Stomach (tissue), 8 donors: ENCODE measurements at regions not wholly inside any gene's neighbourhood (a gene's known extent, or its start where the extent isn't known, plus 50 kb on each side); places are given as distances from the start of the nearest gene placed in this dataset.

Experiments used
- DNase-seq, 2 donors: peaks; one replicate each; pipeline versions ENCODE4 v3.0.0 to v3.0.0-alpha.2; 2013 to 2019
- H3K27ac ChIP-seq, 5 donors: fragments of 200-600 bp in 4 of 5; sonication (generic) in 4 of 5; one replicate each; pipeline ENCODE4 v1.5.1; 2013 to 2019; ENCODE audit warnings: mild to moderate bottlenecking in 1 of 5, moderate library complexity in 1 of 5
- H3K27me3 ChIP-seq, 3 donors: fragments of 200-600 bp; sonication (generic); one replicate each; pipeline ENCODE4 v1.5.1; 2017 to 2019; ENCODE audit warnings: mixed run types in 1 of 3
- H3K36me3 ChIP-seq, 4 donors: fragments of 200-600 bp; sonication (generic); 1 replicate in 3 of 4; 2 replicates in 1 of 4; pipeline ENCODE4 v1.5.1; 2016 to 2019
- H3K4me1 ChIP-seq, 4 donors: fragments of 200-600 bp; sonication (generic); one replicate each; pipeline ENCODE4 v1.5.1; 2016 to 2019
- H3K4me3 ChIP-seq, 4 donors: fragments of 200-600 bp; sonication (generic) in 3 of 4; one replicate each; pipeline ENCODE4 v1.5.1; 2016 to 2019; ENCODE audit warnings: mild to moderate bottlenecking in 1 of 4
- H3K9me3 ChIP-seq, 4 donors: fragments of 200-600 bp; sonication (generic); one replicate each; pipeline ENCODE4 v1.5.1; 2016 to 2019
- CTCF ChIP-seq, 7 experiments: fragments of 450-650 bp in 4 of 7; fragments of 200-600 bp in 3 of 7; sonication (generic) in 3 of 7; IDR thresholded peaks; one replicate each; pipeline ENCODE4 v1.5.1; 2016 to 2019; ENCODE audit warnings: antibody characterized with exemption in 7 of 7, control low read depth in 2 of 7, mild to moderate bottlenecking in 1 of 7
- EP300 ChIP-seq: sonication (generic); formaldehyde crosslinking; IDR thresholded peaks from one replicate; pipeline ENCODE4 v1.6.1; 2017; ENCODE audit warnings: antibody characterized with exemption
- POLR2A ChIP-seq, 4 donors: fragments of 450-650 bp; IDR thresholded peaks; one replicate each; pipeline ENCODE4 v1.6.1; 2016; ENCODE audit warnings: antibody characterized with exemption in 4 of 4, control low read depth in 2 of 4, mild to moderate bottlenecking in 1 of 4, moderate library complexity in 1 of 4
- POLR2AphosphoS5 ChIP-seq, 3 donors: sonication (generic); formaldehyde crosslinking; IDR thresholded peaks; one replicate each; pipeline ENCODE4 v1.6.1; 2016; ENCODE audit warnings: antibody characterized with exemption in 3 of 3
- WGBS, 5 donors: extraction: QIAGEN DNeasy Blood & Tissue Kit in 3 of 5; methylation state at CpG; one replicate each; pipeline versions ENCODE4 v1.1.5 to v1.1.7; 2013 to 2018; 5-methylcytosine and 5-hydroxymethylcytosine counted together
- intact Hi-C: fragments of 100-400 bp; cut with DNase I; formaldehyde crosslinking; loops from one replicate; pipeline ENCODE4 v1.15.1; 2023; ENCODE audit warnings: low total_unique reads
- donor health status: healthy with polysubstance abuse.
- donor health status: Bipolar disorder and iron deficiency.
- donor health status: healthy.

DNA sequence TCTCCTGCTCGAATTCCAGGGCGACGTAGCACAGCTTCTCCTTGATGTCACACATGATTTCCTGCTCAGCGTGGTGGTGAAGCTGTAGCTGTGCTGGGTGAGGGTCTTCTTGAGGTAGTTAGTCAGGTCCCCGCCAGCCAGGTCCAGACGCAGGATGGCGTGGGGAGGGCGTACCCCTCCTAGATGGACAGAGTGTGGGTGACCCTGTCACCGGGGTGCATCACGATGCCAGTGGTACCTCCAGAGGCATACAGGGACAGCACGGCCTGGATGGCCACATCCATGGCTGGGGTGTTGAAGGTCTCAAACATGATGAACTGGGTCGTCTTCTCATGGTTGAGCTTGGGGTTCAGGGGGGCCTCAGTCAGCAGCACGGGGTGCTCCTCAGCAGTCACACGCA is 110.2 kb upstream of the CNR1 start:
- no peak overlapping the region for H3K4me3 ChIP-seq
- no peaks in the 10 kb centered on the region for H3K36me3 ChIP-seq
- intact Hi-C loops: no loop called here
- H3K27me3 ChIP-seq: no peaks in the 10 kb centered on the region
- 84 to 94% (median 91%) methylated on average over 14 of the region's 14 CpGs for WGBS, 5 donors
- H3K9me3 ChIP-seq: no peaks in the 10 kb centered on the region
- TF ChIP-seq POLR2A (IDR thresholded peaks at IDR 0.05): no peak
- no peak for TF ChIP-seq POLR2AphosphoS5 (IDR thresholded peaks at IDR 0.05)
- TF ChIP-seq EP300: no peak
- no peak for TF ChIP-seq CTCF (IDR thresholded peaks at IDR 0.05)
- no peak for DNase-seq
- H3K4me1 ChIP-seq: no peaks in the 10 kb centered on the region
- H3K27ac ChIP-seq: no peak overlapping the region

GRCh38 chr6:88268508-88268907 is 102.4 kb upstream of the CNR1 start:
- TF ChIP-seq EP300 (no peak), POLR2A (IDR thresholded peaks at IDR 0.05) (no peak), CTCF (IDR thresholded peaks at IDR 0.05) (no peak), POLR2AphosphoS5 (IDR thresholded peaks at IDR 0.05) (no peak)
- Histone ChIP-seq H3K4me3 (no peak overlapping the region), H3K4me1 (no peaks in the 10 kb centered on the region), H3K9me3 (no peaks in the 10 kb centered on the region), H3K27ac (no peak overlapping the region), H3K36me3 (no peaks in the 10 kb centered on the region), H3K27me3 (no peaks in the 10 kb centered on the region)
- intact Hi-C loops: no loop called here
- no peak for DNase-seq
- WGBS, 5 donors: 28 to 43% (median 38%) methylated on average over 7 of the region's 7 CpGs

DNA sequence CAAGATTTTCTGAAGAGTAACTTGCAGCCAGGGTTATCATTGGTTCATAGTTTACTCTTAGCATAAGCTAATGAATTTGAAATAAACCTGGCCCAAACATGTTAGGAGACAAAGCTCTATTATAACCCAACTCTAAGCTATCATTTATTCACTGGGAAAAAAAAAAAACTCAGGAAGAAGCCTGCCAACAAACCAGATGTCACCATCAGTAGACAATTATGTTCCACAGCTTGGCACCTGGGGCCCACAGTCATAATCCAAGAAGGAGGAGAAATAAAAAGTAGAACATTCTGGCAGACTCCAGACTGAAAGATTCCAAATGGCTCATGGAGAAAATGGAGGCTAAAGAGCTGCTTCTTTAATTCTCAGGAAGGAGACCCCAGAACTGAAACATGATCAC is 100.0 kb upstream of the CNR1 start:
- no peak overlapping the region for H3K4me3 ChIP-seq
- no peak for DNase-seq
- H3K27ac ChIP-seq: no peak overlapping the region
- H3K27me3 ChIP-seq: no peaks in the 10 kb centered on the region
- no peaks in the 10 kb centered on the region for H3K9me3 ChIP-seq
- intact Hi-C loops: no loop called here
- TF ChIP-seq POLR2AphosphoS5 (IDR thresholded peaks at IDR 0.05) (no peak), EP300 (no peak)
- no peaks in the 10 kb centered on the region for H3K4me1 ChIP-seq
- H3K36me3 ChIP-seq: no peaks in the 10 kb centered on the region

DNA sequence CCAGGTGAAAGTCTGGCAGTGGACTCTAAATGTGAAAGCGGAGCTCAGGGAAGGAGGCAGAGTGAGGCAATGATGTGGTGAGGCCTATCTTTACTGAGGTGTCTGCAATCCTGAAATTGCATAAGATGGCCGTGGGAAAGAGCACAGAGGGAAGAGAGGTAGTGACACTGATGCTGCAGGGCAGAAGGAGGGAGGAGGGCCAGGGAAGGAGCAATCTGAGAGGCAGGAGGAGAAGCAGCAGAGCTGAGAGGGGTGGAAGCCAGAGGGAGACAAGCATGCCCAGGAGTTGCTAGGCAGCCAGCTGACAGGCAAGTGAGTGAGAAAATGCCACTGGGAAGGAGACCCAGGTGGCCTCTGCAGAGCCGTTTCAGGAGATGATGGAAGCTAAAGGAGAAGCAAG is 97.4 kb upstream of the CNR1 start:
- WGBS, 5 donors: 37 to 47% (median 40%) methylated on average over 3 of the region's 3 CpGs
- DNase-seq: no peak
- TF ChIP-seq EP300 (no peak), POLR2A (IDR thresholded peaks at IDR 0.05) (no peak), POLR2AphosphoS5 (IDR thresholded peaks at IDR 0.05) (no peak), CTCF (IDR thresholded peaks at IDR 0.05) (no peak)

DNA sequence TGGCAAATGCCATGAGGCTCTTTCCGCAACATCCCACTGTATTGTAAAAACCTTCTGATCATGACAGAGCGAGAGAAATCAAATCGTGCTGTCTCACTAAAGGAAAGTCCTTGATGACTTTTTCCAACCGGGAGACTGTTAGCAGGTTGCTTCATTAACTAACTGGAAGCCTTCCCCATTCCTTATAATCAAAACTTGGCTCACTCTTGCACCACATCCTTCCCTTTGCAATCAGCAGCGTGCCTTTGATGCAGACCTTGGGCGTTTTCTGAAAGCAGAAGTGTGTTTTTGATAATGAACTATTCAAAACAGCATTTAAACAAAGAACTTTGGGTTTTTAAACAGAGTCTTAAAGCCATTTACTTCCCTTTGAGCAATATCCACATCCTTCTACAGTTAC is 96.2 kb upstream of the CNR1 start:
- intact Hi-C loops: no loop called here
- Histone ChIP-seq H3K27me3 (no peaks in the 10 kb centered on the region), H3K27ac (no peak overlapping the region), H3K36me3 (no peaks in the 10 kb centered on the region), H3K4me3 (no peak overlapping the region), H3K4me1 (no peaks in the 10 kb centered on the region), H3K9me3 (no peaks in the 10 kb centered on the region)
- 59 to 72% (median 67%) methylated on average over 6 of the region's 6 CpGs for WGBS, 5 donors
- TF ChIP-seq CTCF (IDR thresholded peaks at IDR 0.05): no peak
- no peak for DNase-seq

More for the DNA sequence above, 97.4 kb upstream of the CNR1 start:
- Histone ChIP-seq H3K4me3 (no peak overlapping the region), H3K36me3 (no peaks in the 10 kb centered on the region), H3K4me1 (no peaks in the 10 kb centered on the region), H3K9me3 (no peaks in the 10 kb centered on the region), H3K27ac (no peak overlapping the region), H3K27me3 (no peaks in the 10 kb centered on the region)
- intact Hi-C loops: no loop called here
